ENCODE measurements at regions not wholly inside any gene's neighbourhood (a gene's known extent, or its start where the extent isn't known, plus 50 kb on each side); places are given as distances from the start of the nearest gene placed in this dataset.

GRCh38 chr2:7325186-7325585 lies 408.0 kb downstream of the RNF144A start:
- H3K27ac Mint-ChIP-seq = no peak overlapping the region
- H3K4me3 Mint-ChIP-seq = no peak overlapping the region
- no peaks in the 10 kb centered on the region for H3K4me1 Mint-ChIP-seq
- Histone ChIP-seq H3K36me3 (ENCODE audit: control insufficient read depth, insufficient read depth, low read length) (no peaks in the 10 kb centered on the region), H3K9me3 (ENCODE audit: control insufficient read depth in 2 of 2, low read length in 2 of 2) (no peaks in the 10 kb centered on the region), H3K27ac (ENCODE audit: insufficient read depth, low read length, poor library complexity, severe bottlenecking) (no peak overlapping the region), H3K27me3 (ENCODE audit: control insufficient read depth, insufficient read depth, low read length) (no peaks in the 10 kb centered on the region), H3K4me1 (ENCODE audit: control insufficient read depth, insufficient read depth, low read length, poor library complexity, severe bottlenecking) (no peaks in the 10 kb centered on the region), H3K4me3 (ENCODE audit: low read depth, low read length) (no peak overlapping the region)
- no peaks in the 10 kb centered on the region for H3K9me3 Mint-ChIP-seq
- ATAC-seq (ENCODE audit: low read depth in 2 of 2) (no peak), DNase-seq (no peak)
- no peaks in the 10 kb centered on the region for H3K36me3 Mint-ChIP-seq
- H3K27me3 Mint-ChIP-seq = no peaks in the 10 kb centered on the region

DNA sequence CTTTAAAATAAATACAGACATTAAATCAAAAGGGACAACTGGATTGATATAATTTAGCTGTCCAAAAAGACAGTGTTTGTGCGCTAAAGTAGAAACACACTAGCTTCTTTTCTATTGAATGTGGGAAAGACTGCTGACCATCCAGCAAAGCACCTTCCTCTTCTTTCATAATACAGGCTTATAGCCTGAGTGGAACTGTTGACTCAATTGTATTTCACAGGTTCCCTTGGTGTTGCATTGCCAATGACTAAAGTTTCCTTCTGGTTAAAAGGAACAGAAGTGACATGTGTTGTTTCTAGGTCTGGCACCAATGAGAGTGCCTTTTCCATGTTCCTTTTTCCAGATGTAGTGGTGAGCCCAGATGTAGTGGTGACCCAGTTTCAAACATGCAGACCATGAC lies 412.3 kb downstream of the RNF144A start:
- H3K36me3 ChIP-seq (ENCODE audit: control insufficient read depth, insufficient read depth, low read length) = no peaks in the 10 kb centered on the region
- Mint-ChIP-seq H3K4me1 (no peaks in the 10 kb centered on the region), H3K4me3 (no peak overlapping the region), H3K36me3 (no peaks in the 10 kb centered on the region), H3K27ac (no peak overlapping the region), H3K27me3 (peaks cover 5% of the 10 kb centered on the region), H3K9me3 (peaks cover 0 to 3% (median 0%) of the 10 kb centered on the region in 7 donors)
- H3K4me1 ChIP-seq (ENCODE audit: control insufficient read depth, insufficient read depth, low read length, poor library complexity, severe bottlenecking) = no peaks in the 10 kb centered on the region
- no peak overlapping the region for H3K4me3 ChIP-seq (ENCODE audit: low read depth, low read length)
- no peak for ATAC-seq (ENCODE audit: low read depth in 2 of 2)
- no peaks in the 10 kb centered on the region for H3K27me3 ChIP-seq (ENCODE audit: control insufficient read depth, insufficient read depth, low read length)
- no peak overlapping the region for H3K27ac ChIP-seq (ENCODE audit: insufficient read depth, low read length, poor library complexity, severe bottlenecking)
- no peak for DNase-seq
- no peaks in the 10 kb centered on the region for H3K9me3 ChIP-seq (ENCODE audit: control insufficient read depth in 2 of 2, low read length in 2 of 2)

GRCh38 chr2:7333189-7333765 lies 416.1 kb downstream of the RNF144A start:
- no peak overlapping the region for H3K27ac ChIP-seq (ENCODE audit: insufficient read depth, low read length, poor library complexity, severe bottlenecking)
- H3K9me3 Mint-ChIP-seq = peaks cover 0 to 3% (median 0%) of the 10 kb centered on the region in 7 donors
- no peak overlapping the region for H3K27ac Mint-ChIP-seq
- no peak overlapping the region for H3K4me3 ChIP-seq (ENCODE audit: low read depth, low read length)
- no peaks in the 10 kb centered on the region for H3K36me3 Mint-ChIP-seq
- no peaks in the 10 kb centered on the region for H3K4me1 Mint-ChIP-seq
- no peak for ATAC-seq (ENCODE audit: low read depth in 2 of 2)
- H3K9me3 ChIP-seq (ENCODE audit: control insufficient read depth in 2 of 2, low read length in 2 of 2) = no peaks in the 10 kb centered on the region
- peaks cover 3% of the 10 kb centered on the region for H3K27me3 ChIP-seq (ENCODE audit: control insufficient read depth, insufficient read depth, low read length)
- no peaks in the 10 kb centered on the region for H3K4me1 ChIP-seq (ENCODE audit: control insufficient read depth, insufficient read depth, low read length, poor library complexity, severe bottlenecking)
- no peak for DNase-seq
- no peaks in the 10 kb centered on the region for H3K36me3 ChIP-seq (ENCODE audit: control insufficient read depth, insufficient read depth, low read length)
- H3K4me3 Mint-ChIP-seq = no peak overlapping the region
- H3K27me3 Mint-ChIP-seq = peaks cover 14% of the 10 kb centered on the region

DNA sequence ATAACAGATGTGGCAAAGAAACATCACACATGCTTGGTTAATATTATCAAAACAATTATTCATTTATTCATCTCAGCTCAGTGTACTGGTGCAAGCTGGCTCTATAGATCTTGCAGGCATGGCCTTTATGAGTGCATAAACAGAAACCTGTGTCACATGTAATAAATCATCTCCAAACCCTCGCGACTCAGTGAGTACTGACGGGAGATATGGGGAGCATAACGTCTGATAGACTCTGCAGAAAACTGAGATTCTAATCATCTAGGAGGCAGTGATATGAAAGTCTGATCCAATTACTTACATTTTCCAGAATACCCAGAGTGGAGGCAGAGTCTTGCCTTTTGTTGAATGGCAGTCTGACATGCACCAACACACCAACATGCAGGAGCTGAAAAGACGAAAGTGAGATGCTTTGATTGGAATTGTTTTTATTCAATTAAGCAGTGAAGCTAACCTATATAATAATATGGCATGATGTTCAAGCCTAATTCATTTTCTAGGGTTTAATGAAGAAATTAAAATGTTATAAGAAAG lies 416.8 kb downstream of the RNF144A start:
- peaks cover 3% of the 10 kb centered on the region for H3K27me3 ChIP-seq (ENCODE audit: control insufficient read depth, insufficient read depth, low read length)
- H3K4me3 ChIP-seq (ENCODE audit: low read depth, low read length) = no peak overlapping the region
- H3K4me1 ChIP-seq (ENCODE audit: control insufficient read depth, insufficient read depth, low read length, poor library complexity, severe bottlenecking) = no peaks in the 10 kb centered on the region
- H3K27ac ChIP-seq (ENCODE audit: insufficient read depth, low read length, poor library complexity, severe bottlenecking) = no peak overlapping the region
- H3K36me3 ChIP-seq (ENCODE audit: control insufficient read depth, insufficient read depth, low read length) = no peaks in the 10 kb centered on the region
- H3K36me3 Mint-ChIP-seq = no peaks in the 10 kb centered on the region
- H3K4me1 Mint-ChIP-seq = no peaks in the 10 kb centered on the region
- H3K27ac Mint-ChIP-seq = no peak overlapping the region
- no peak for DNase-seq
- peaks cover 0 to 3% (median 0%) of the 10 kb centered on the region in 7 donors for H3K9me3 Mint-ChIP-seq
- H3K27me3 Mint-ChIP-seq = peaks cover 14% of the 10 kb centered on the region
- ATAC-seq (ENCODE audit: low read depth in 2 of 2) = no peak
- no peaks in the 10 kb centered on the region for H3K9me3 ChIP-seq (ENCODE audit: control insufficient read depth in 2 of 2, low read length in 2 of 2)
- no peak overlapping the region for H3K4me3 Mint-ChIP-seq

GRCh38 chr2:7338961-7339360 lies 421.7 kb downstream of the RNF144A start:
- H3K36me3 ChIP-seq (ENCODE audit: control insufficient read depth, insufficient read depth, low read length) = no peaks in the 10 kb centered on the region
- peaks cover 12% of the 10 kb centered on the region for H3K27me3 Mint-ChIP-seq
- peaks cover 0 to 3% (median 0%) of the 10 kb centered on the region in 7 donors for H3K9me3 Mint-ChIP-seq
- H3K4me3 Mint-ChIP-seq = no peak overlapping the region
- no peak overlapping the region for H3K27ac ChIP-seq (ENCODE audit: insufficient read depth, low read length, poor library complexity, severe bottlenecking)
- H3K4me3 ChIP-seq (ENCODE audit: low read depth, low read length) = no peak overlapping the region
- peaks cover 3% of the 10 kb centered on the region for H3K27me3 ChIP-seq (ENCODE audit: control insufficient read depth, insufficient read depth, low read length)
- H3K4me1 Mint-ChIP-seq = no peaks in the 10 kb centered on the region
- DNase-seq (no peak), ATAC-seq (ENCODE audit: low read depth in 2 of 2) (no peak)
- no peaks in the 10 kb centered on the region for H3K36me3 Mint-ChIP-seq
- H3K27ac Mint-ChIP-seq = no peak overlapping the region
- H3K4me1 ChIP-seq (ENCODE audit: control insufficient read depth, insufficient read depth, low read length, poor library complexity, severe bottlenecking) = no peaks in the 10 kb centered on the region
- no peaks in the 10 kb centered on the region for H3K9me3 ChIP-seq (ENCODE audit: control insufficient read depth in 2 of 2, low read length in 2 of 2)

- H3K36me3 Mint-ChIP-seq = no peaks in the 10 kb centered on the region
- no peaks in the 10 kb centered on the region for H3K27me3 Mint-ChIP-seq
- Histone ChIP-seq H3K4me3 (ENCODE audit: low read depth, low read length) (no peak overlapping the region), H3K9me3 (ENCODE audit: control insufficient read depth in 2 of 2, low read length in 2 of 2) (no peaks in the 10 kb centered on the region), H3K27me3 (ENCODE audit: control insufficient read depth, insufficient read depth, low read length) (no peaks in the 10 kb centered on the region), H3K4me1 (ENCODE audit: control insufficient read depth, insufficient read depth, low read length, poor library complexity, severe bottlenecking) (no peaks in the 10 kb centered on the region), H3K36me3 (ENCODE audit: control insufficient read depth, insufficient read depth, low read length) (no peaks in the 10 kb centered on the region), H3K27ac (ENCODE audit: insufficient read depth, low read length, poor library complexity, severe bottlenecking) (no peak overlapping the region)
- H3K4me3 Mint-ChIP-seq = no peak overlapping the region
- no peaks in the 10 kb centered on the region for H3K4me1 Mint-ChIP-seq
- H3K9me3 Mint-ChIP-seq = no peaks in the 10 kb centered on the region
- DNase-seq (no peak), ATAC-seq (ENCODE audit: low read depth in 2 of 2) (no peak)
- no peak overlapping the region for H3K27ac Mint-ChIP-seq
These were observed 429.1 kb downstream of the RNF144A start for GRCh38 chr2:7346336-7346735.

- Histone ChIP-seq H3K4me3 (ENCODE audit: low read depth, low read length) (no peak overlapping the region), H3K27ac (ENCODE audit: insufficient read depth, low read length, poor library complexity, severe bottlenecking) (no peak overlapping the region), H3K4me1 (ENCODE audit: control insufficient read depth, insufficient read depth, low read length, poor library complexity, severe bottlenecking) (no peaks in the 10 kb centered on the region), H3K27me3 (ENCODE audit: control insufficient read depth, insufficient read depth, low read length) (no peaks in the 10 kb centered on the region), H3K9me3 (ENCODE audit: control insufficient read depth in 2 of 2, low read length in 2 of 2) (no peaks in the 10 kb centered on the region), H3K36me3 (ENCODE audit: control insufficient read depth, insufficient read depth, low read length) (no peaks in the 10 kb centered on the region)
- no peak for ATAC-seq (ENCODE audit: low read depth in 2 of 2)
- Mint-ChIP-seq H3K27ac (no peak overlapping the region), H3K9me3 (no peaks in the 10 kb centered on the region), H3K27me3 (no peaks in the 10 kb centered on the region), H3K4me3 (no peak overlapping the region), H3K36me3 (no peaks in the 10 kb centered on the region), H3K4me1 (no peaks in the 10 kb centered on the region)
- DNase-seq = no peak
These were observed 431.5 kb downstream of the RNF144A start for GRCh38 chr2:7348761-7349160.

DNA sequence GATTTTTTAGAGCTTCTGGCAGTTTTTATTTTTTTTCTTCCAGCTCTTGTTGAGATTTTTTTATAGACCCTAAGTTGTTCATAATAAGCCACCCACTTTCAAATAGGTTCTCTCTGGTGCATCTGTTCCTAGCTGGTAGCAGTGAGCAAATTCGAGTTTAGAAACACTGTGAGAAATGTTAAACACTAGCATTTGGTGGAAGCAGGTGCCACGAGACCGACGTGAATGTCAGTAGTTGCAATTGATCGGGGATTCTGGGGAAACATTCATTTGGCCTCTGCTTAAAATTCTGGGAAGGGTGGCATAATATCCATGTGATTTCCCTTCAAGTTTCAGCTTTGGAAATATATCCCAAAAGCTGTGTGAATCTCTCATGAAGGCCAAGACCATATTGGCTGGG lies 435.0 kb downstream of the RNF144A start:
- DNase-seq (no peak), ATAC-seq (ENCODE audit: low read depth in 2 of 2) (no peak)
- H3K9me3 Mint-ChIP-seq = no peaks in the 10 kb centered on the region
- Histone ChIP-seq H3K4me3 (ENCODE audit: low read depth, low read length) (no peak overlapping the region), H3K4me1 (ENCODE audit: control insufficient read depth, insufficient read depth, low read length, poor library complexity, severe bottlenecking) (no peaks in the 10 kb centered on the region), H3K27me3 (ENCODE audit: control insufficient read depth, insufficient read depth, low read length) (no peaks in the 10 kb centered on the region), H3K9me3 (ENCODE audit: control insufficient read depth in 2 of 2, low read length in 2 of 2) (no peaks in the 10 kb centered on the region), H3K27ac (ENCODE audit: insufficient read depth, low read length, poor library complexity, severe bottlenecking) (no peak overlapping the region), H3K36me3 (ENCODE audit: control insufficient read depth, insufficient read depth, low read length) (no peaks in the 10 kb centered on the region)
- peaks cover 4% of the 10 kb centered on the region for H3K27me3 Mint-ChIP-seq
- H3K4me3 Mint-ChIP-seq = no peak overlapping the region
- H3K4me1 Mint-ChIP-seq = no peaks in the 10 kb centered on the region
- H3K27ac Mint-ChIP-seq = no peak overlapping the region
- H3K36me3 Mint-ChIP-seq = no peaks in the 10 kb centered on the region
